ENCODE measurements at regions not wholly inside any gene's neighbourhood (a gene's known extent, or its start where the extent isn't known, plus 50 kb on each side); places are given as distances from the start of the nearest gene placed in this dataset.

DNA sequence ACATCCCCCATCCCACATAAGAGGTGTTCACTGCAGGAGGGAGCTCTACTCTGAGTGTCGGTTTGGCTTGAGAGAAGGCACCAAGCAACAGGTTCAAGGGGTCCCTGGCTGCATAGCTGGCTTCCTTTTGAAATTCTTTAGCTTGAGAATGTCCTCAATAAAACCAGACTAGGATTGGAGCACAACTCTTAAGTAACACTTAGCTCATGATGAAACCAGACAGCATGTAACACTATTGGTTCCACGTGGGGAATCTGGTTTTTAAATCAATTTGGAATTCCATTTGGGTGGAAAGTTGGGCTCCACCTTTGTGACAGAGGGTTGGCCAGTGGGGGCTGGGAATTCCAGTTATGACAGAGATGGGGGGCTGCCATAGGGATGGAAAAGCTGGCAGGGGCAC lies 281.2 kb downstream of the TLE3 start:
- intact Hi-C loops (cut with micrococcal nuclease): no loop called here
- WGBS (ENCODE audit: insufficient coverage): 78% methylated on average over 2 of the region's 2 CpGs
- TF ChIP-seq, protein P1, sequence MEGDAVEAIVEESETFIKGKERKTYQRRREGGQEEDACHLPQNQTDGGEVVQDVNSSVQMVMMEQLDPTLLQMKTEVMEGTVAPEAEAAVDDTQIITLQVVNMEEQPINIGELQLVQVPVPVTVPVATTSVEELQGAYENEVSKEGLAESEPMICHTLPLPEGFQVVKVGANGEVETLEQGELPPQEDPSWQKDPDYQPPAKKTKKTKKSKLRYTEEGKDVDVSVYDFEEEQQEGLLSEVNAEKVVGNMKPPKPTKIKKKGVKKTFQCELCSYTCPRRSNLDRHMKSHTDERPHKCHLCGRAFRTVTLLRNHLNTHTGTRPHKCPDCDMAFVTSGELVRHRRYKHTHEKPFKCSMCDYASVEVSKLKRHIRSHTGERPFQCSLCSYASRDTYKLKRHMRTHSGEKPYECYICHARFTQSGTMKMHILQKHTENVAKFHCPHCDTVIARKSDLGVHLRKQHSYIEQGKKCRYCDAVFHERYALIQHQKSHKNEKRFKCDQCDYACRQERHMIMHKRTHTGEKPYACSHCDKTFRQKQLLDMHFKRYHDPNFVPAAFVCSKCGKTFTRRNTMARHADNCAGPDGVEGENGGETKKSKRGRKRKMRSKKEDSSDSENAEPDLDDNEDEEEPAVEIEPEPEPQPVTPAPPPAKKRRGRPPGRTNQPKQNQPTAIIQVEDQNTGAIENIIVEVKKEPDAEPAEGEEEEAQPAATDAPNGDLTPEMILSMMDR (IDR thresholded peaks at IDR 0.05): no peak

DNA sequence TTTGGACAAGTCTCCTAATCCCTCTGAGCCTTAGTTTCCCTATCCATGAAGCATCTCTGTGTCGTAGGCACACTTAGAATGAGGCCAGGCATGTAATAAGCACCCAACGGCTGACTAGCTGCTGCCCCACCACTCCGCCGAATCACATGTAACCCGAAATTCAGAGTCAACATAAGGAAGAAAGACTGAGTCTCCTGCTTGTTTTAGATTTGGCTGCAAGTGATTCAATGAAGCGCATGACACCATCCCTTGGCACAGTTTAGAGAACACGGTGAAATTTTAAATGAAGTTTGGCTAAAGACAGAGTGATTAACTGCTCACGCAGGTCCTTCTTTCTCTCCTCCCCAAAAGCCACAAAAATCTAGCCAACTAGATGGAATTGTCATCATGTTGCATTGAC lies 279.2 kb downstream of the TLE3 start:
- no peak overlapping the region for H3K27ac ChIP-seq (ENCODE audit: low read length)
- 91% methylated on average over 8 of the region's 8 CpGs for WGBS (ENCODE audit: insufficient coverage)
- H3K4me1 ChIP-seq (ENCODE audit: control insufficient read depth, insufficient read depth, low read length): peaks cover 8% of the 10 kb centered on the region
- TF ChIP-seq, protein P1 (IDR thresholded peaks at IDR 0.05): no peak
- intact Hi-C loops (cut with micrococcal nuclease): no loop called here
- Mint-ChIP-seq H3K27ac (no peak overlapping the region), H3K4me3 (no peak overlapping the region), H3K4me1 (no peaks in the 10 kb centered on the region), H3K9me3 (no peaks in the 10 kb centered on the region), H3K27me3 (ENCODE audit: low read depth in 2 of 2) (peaks cover 35 to 43% of the 10 kb centered on the region in 2 donors), H3K36me3 (no peaks in the 10 kb centered on the region)
- H3K9me3 ChIP-seq (ENCODE audit: control insufficient read depth, insufficient read depth, low read length): no peaks in the 10 kb centered on the region
- H3K27me3 ChIP-seq (ENCODE audit: control insufficient read depth, insufficient read depth, low read length): no peaks in the 10 kb centered on the region
- no peak overlapping the region for H3K4me3 ChIP-seq (ENCODE audit: low read length)
- ATAC-seq (no peak), DNase-seq (no peak)
- H3K36me3 ChIP-seq (ENCODE audit: control insufficient read depth, insufficient read depth, low read length): no peaks in the 10 kb centered on the region

More for the DNA sequence above, 281.2 kb downstream of the TLE3 start:
- no peak overlapping the region for H3K4me3 Mint-ChIP-seq
- H3K27me3 ChIP-seq (ENCODE audit: control insufficient read depth, insufficient read depth, low read length): no peaks in the 10 kb centered on the region
- peaks cover 8% of the 10 kb centered on the region for H3K4me1 ChIP-seq (ENCODE audit: control insufficient read depth, insufficient read depth, low read length)
- no peak overlapping the region for H3K27ac Mint-ChIP-seq
- no peaks in the 10 kb centered on the region for H3K4me1 Mint-ChIP-seq
- H3K27ac ChIP-seq (ENCODE audit: low read length): no peak overlapping the region
- H3K9me3 ChIP-seq (ENCODE audit: control insufficient read depth, insufficient read depth, low read length): no peaks in the 10 kb centered on the region
- DNase-seq (no peak), ATAC-seq (no peak)
- H3K27me3 Mint-ChIP-seq (ENCODE audit: low read depth in 2 of 2): peaks cover 34 to 37% of the 10 kb centered on the region in 2 donors
- no peak overlapping the region for H3K4me3 ChIP-seq (ENCODE audit: low read length)
- H3K9me3 Mint-ChIP-seq: no peaks in the 10 kb centered on the region
- H3K36me3 ChIP-seq (ENCODE audit: control insufficient read depth, insufficient read depth, low read length): no peaks in the 10 kb centered on the region
- no peaks in the 10 kb centered on the region for H3K36me3 Mint-ChIP-seq

DNA sequence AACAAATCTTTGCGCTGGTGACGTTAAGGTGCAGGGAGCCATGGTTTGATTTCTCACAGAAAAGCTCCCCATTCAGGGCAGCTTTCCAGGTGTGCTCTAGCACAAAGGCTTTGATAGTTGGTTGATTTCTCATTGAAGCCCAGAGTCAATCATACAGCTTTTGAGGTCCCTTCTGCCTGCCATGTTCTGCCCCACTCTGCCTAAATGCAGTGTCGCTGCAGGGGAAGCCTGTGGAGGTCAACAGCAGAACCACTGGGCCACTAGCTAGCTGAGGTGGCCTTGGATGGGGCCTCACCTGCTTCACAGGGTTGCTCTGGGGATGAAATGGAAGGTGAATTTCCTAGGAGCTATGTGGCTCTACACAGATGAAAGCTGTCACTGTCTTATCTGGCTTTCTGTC lies 278.3 kb downstream of the TLE3 start:
- H3K9me3 Mint-ChIP-seq: no peaks in the 10 kb centered on the region
- peaks cover 33 to 41% of the 10 kb centered on the region in 2 donors for H3K27me3 Mint-ChIP-seq (ENCODE audit: low read depth in 2 of 2)
- H3K36me3 Mint-ChIP-seq: no peaks in the 10 kb centered on the region
- intact Hi-C loops (cut with micrococcal nuclease): no loop called here
- Histone ChIP-seq H3K27ac (ENCODE audit: low read length) (no peak overlapping the region), H3K4me3 (ENCODE audit: low read length) (no peak overlapping the region), H3K9me3 (ENCODE audit: control insufficient read depth, insufficient read depth, low read length) (no peaks in the 10 kb centered on the region), H3K4me1 (ENCODE audit: control insufficient read depth, insufficient read depth, low read length) (peaks cover 8% of the 10 kb centered on the region), H3K27me3 (ENCODE audit: control insufficient read depth, insufficient read depth, low read length) (no peaks in the 10 kb centered on the region), H3K36me3 (ENCODE audit: control insufficient read depth, insufficient read depth, low read length) (no peaks in the 10 kb centered on the region)
- WGBS (ENCODE audit: insufficient coverage): 93% methylated on average over 3 of the region's 3 CpGs
- H3K4me3 Mint-ChIP-seq: no peak overlapping the region
- TF ChIP-seq, protein P1 (IDR thresholded peaks at IDR 0.05): no peak
- no peak overlapping the region for H3K27ac Mint-ChIP-seq
- no peaks in the 10 kb centered on the region for H3K4me1 Mint-ChIP-seq
- ATAC-seq (no peak), DNase-seq (no peak)

DNA sequence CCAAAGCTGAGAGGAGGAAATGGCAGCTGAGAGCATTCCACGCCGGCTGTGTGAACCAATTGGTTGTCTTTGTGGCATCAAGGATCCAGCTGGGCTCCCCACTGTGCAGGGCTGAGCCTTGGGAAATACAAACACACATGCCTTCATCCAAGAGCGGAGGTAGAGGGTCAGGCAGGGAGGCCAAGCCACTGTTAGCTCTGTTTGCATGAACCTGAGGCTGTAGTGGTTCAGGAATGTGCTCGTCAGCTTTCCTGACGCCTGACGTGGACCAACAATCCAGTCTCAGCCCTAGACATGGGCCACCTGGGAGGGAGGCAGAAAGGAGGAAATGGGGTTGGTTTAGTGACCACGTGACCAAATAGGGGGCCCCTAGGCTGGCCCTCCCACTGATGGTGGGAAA lies 276.9 kb downstream of the TLE3 start:
- no peaks in the 10 kb centered on the region for H3K4me1 Mint-ChIP-seq
- Histone ChIP-seq H3K4me1 (ENCODE audit: control insufficient read depth, insufficient read depth, low read length) (peaks cover 6% of the 10 kb centered on the region), H3K27me3 (ENCODE audit: control insufficient read depth, insufficient read depth, low read length) (no peaks in the 10 kb centered on the region), H3K4me3 (ENCODE audit: low read length) (no peak overlapping the region), H3K27ac (ENCODE audit: low read length) (no peak overlapping the region), H3K36me3 (ENCODE audit: control insufficient read depth, insufficient read depth, low read length) (no peaks in the 10 kb centered on the region), H3K9me3 (ENCODE audit: control insufficient read depth, insufficient read depth, low read length) (no peaks in the 10 kb centered on the region)
- H3K27ac Mint-ChIP-seq: no peak overlapping the region
- DNase-seq: no peak
- intact Hi-C loops (cut with micrococcal nuclease): no loop called here
- no peaks in the 10 kb centered on the region for H3K9me3 Mint-ChIP-seq
- ATAC-seq: no peak
- 81% methylated on average over 7 of the region's 7 CpGs for WGBS (ENCODE audit: insufficient coverage)
- peaks cover 28 to 29% of the 10 kb centered on the region in 2 donors for H3K27me3 Mint-ChIP-seq (ENCODE audit: low read depth in 2 of 2)
- H3K36me3 Mint-ChIP-seq: no peaks in the 10 kb centered on the region
- TF ChIP-seq, protein P1 (IDR thresholded peaks at IDR 0.05): no peak
- H3K4me3 Mint-ChIP-seq: no peak overlapping the region
